Gastrocnemius medialis (tissue), 4 donors: ENCODE measurements at regions not wholly inside any gene's neighbourhood (a gene's known extent, or its start where the extent isn't known, plus 50 kb on each side); places are given as distances from the start of the nearest gene placed in this dataset.

Experiments
- ATAC-seq, 2 donors: fragments of 150-250 bp; one replicate each; pipeline ENCODE4 v1.9.1; 2016
- DNase-seq, 2 donors: peaks; one replicate each; pipeline ENCODE4 v3.0.0-alpha.2; 2019
- H3K27ac ChIP-seq, 4 donors: fragments of 200-600 bp; sonication (generic); 1 replicate in 1 of 4; 2 replicates in 3 of 4; pipeline ENCODE4 v1.5.1; 2016 to 2018; ENCODE audit warnings: mild to moderate bottlenecking in 2 of 4, moderate library complexity in 1 of 4
- H3K27me3 ChIP-seq, 3 donors: fragments of 200-600 bp; sonication (generic) in 2 of 3; 1 replicate in 1 of 3; 2 replicates in 2 of 3; pipeline versions ENCODE4 v1.5.1 to v1.6.0; 2016 to 2019; ENCODE audit warnings: mild to moderate bottlenecking in 1 of 3, moderate library complexity in 1 of 3
- H3K36me3 ChIP-seq, 2 donors: fragments of 200-600 bp; sonication (generic) in 1 of 2; one replicate each; pipeline ENCODE4 v1.5.1; 2017 to 2018
- H3K4me1 ChIP-seq, 2 donors: fragments of 200-600 bp; sonication (generic) in 1 of 2; one replicate each; pipeline ENCODE4 v1.5.1; 2016 to 2017; ENCODE audit warnings: mild to moderate bottlenecking in 2 of 2
- H3K4me3 ChIP-seq, 4 donors: fragments of 200-600 bp; sonication (generic) in 3 of 4; 1 replicate in 1 of 4; 2 replicates in 3 of 4; pipeline ENCODE4 v1.5.1; 2016 to 2019; ENCODE audit warnings: mild to moderate bottlenecking in 2 of 4
- H3K9me3 ChIP-seq, 3 donors: fragments of 200-600 bp; sonication (generic) in 2 of 3; 1 replicate in 1 of 3; 2 replicates in 2 of 3; pipeline ENCODE4 v1.5.1; 2016 to 2019
- CTCF ChIP-seq, 5 experiments: fragments of 450-650 bp in 3 of 5; fragments of 200-600 bp in 2 of 5; sonication (generic) in 2 of 5; IDR thresholded peaks in 4 of 5; conservative IDR thresholded peaks in 1 of 5; 1 replicate in 4 of 5; 2 replicates in 1 of 5; pipeline ENCODE4 v1.5.1; 2016 to 2019; ENCODE audit warnings: antibody characterized with exemption in 5 of 5, mild to moderate bottlenecking in 3 of 5, moderate library complexity in 3 of 5
- POLR2A ChIP-seq, 2 donors: fragments of 450-650 bp; IDR thresholded peaks; one replicate each; pipeline ENCODE4 v1.6.1; 2017; ENCODE audit warnings: antibody characterized with exemption in 2 of 2, mild to moderate bottlenecking in 2 of 2, moderate library complexity in 2 of 2
- in situ Hi-C, 4 donors: fragments of 200-750 bp; cut with MboI; loops; one replicate each; pipeline versions ENCODE4 v1.15.0 to v1.8.0; 2017; ENCODE audit warnings: low sequenced_read_pairs in 4 of 4
- intact Hi-C: fragments of 100-400 bp; cut with DNase I; formaldehyde crosslinking; loops from one replicate; pipeline ENCODE4 v1.15.1; 2023; ENCODE audit warnings: low total_unique reads

- Histone ChIP-seq H3K27me3 (no peaks in the 10 kb centered on the region), H3K36me3 (no peaks in the 10 kb centered on the region), H3K9me3 (no peaks in the 10 kb centered on the region), H3K4me3 (no peak overlapping the region), H3K4me1 (no peaks in the 10 kb centered on the region), H3K27ac (no peak overlapping the region)
- TF ChIP-seq POLR2A (IDR thresholded peaks at IDR 0.05) (no peak), CTCF (IDR thresholded peaks at IDR 0.05 in 4 of 5, conservative IDR thresholded peaks at IDR 0.05 in 1 of 5) (no peak)
- no peak for DNase-seq
- ATAC-seq: no peak
- in situ Hi-C loops: no loop called here
- intact Hi-C loops: no loop called here
Observed at GRCh38 chr3:161745741-161746140, 249.1 kb downstream of the OTOL1 start.

- H3K4me1 ChIP-seq: no peaks in the 10 kb centered on the region
- in situ Hi-C loops: no loop called here
- intact Hi-C loops: no loop called here
- no peak overlapping the region for H3K4me3 ChIP-seq
- no peaks in the 10 kb centered on the region for H3K27me3 ChIP-seq
- TF ChIP-seq POLR2A (IDR thresholded peaks at IDR 0.05): no peak
- no peak for TF ChIP-seq CTCF (IDR thresholded peaks at IDR 0.05 in 4 of 5, conservative IDR thresholded peaks at IDR 0.05 in 1 of 5)
- ATAC-seq (no peak), DNase-seq (no peak)
- no peak overlapping the region for H3K27ac ChIP-seq
- no peaks in the 10 kb centered on the region for H3K9me3 ChIP-seq
- H3K36me3 ChIP-seq: no peaks in the 10 kb centered on the region
Observed at GRCh38 chr3:161748049-161748448, 251.4 kb downstream of the OTOL1 start.

GRCh38 chr3:161754420-161755053, 257.9 kb downstream of the OTOL1 start:
- intact Hi-C loops (no loop called here), in situ Hi-C loops (no loop called here)
- Histone ChIP-seq H3K36me3 (no peaks in the 10 kb centered on the region), H3K4me1 (no peaks in the 10 kb centered on the region), H3K27me3 (no peaks in the 10 kb centered on the region), H3K4me3 (no peak overlapping the region), H3K9me3 (no peaks in the 10 kb centered on the region), H3K27ac (no peak overlapping the region)
- no peak for TF ChIP-seq CTCF (IDR thresholded peaks at IDR 0.05 in 4 of 5, conservative IDR thresholded peaks at IDR 0.05 in 1 of 5)
- no peak for TF ChIP-seq POLR2A (IDR thresholded peaks at IDR 0.05)
- no peak for ATAC-seq
- no peak for DNase-seq

GRCh38 chr3:161759444-161759843, 262.8 kb downstream of the OTOL1 start:
- Histone ChIP-seq H3K4me1 (no peaks in the 10 kb centered on the region), H3K27ac (no peak overlapping the region), H3K9me3 (no peaks in the 10 kb centered on the region), H3K36me3 (no peaks in the 10 kb centered on the region), H3K27me3 (no peaks in the 10 kb centered on the region), H3K4me3 (no peak overlapping the region)
- TF ChIP-seq POLR2A (IDR thresholded peaks at IDR 0.05) (no peak), CTCF (IDR thresholded peaks at IDR 0.05 in 4 of 5, conservative IDR thresholded peaks at IDR 0.05 in 1 of 5) (no peak)
- intact Hi-C loops: no loop called here
- in situ Hi-C loops: no loop called here
- DNase-seq: no peak
- ATAC-seq: no peak

GRCh38 chr3:161766331-161766730, 269.7 kb downstream of the OTOL1 start:
- no peak for ATAC-seq
- Histone ChIP-seq H3K4me1 (no peaks in the 10 kb centered on the region), H3K9me3 (no peaks in the 10 kb centered on the region), H3K27me3 (no peaks in the 10 kb centered on the region), H3K4me3 (no peak overlapping the region), H3K27ac (no peak overlapping the region), H3K36me3 (no peaks in the 10 kb centered on the region)
- in situ Hi-C loops (no loop called here), intact Hi-C loops (no loop called here)
- no peak for DNase-seq
- TF ChIP-seq CTCF (IDR thresholded peaks at IDR 0.05 in 4 of 5, conservative IDR thresholded peaks at IDR 0.05 in 1 of 5) (no peak), POLR2A (IDR thresholded peaks at IDR 0.05) (no peak)
